ENCODE measurements at regions not wholly inside any gene's neighbourhood (a gene's known extent, or its start where the extent isn't known, plus 50 kb on each side); places are given as distances from the start of the nearest gene placed in this dataset.

DNA sequence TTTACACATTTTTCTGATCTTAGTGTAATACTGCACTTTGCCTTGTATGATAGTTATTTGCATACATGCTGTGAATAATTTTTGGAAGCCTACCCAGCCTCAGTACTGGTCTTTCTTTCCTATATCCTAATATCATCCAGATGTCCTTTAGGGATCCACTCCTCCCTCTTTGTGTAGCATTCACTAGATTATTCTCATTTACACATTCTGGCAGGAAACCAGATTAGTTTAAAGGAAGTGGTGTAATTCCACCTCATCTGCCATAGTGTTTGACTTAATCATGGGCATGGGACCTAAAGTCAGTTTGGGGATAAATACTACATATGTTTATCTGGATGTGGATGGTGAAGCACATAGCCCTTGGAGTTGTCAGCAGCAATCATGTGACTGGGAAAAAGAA lies 444.9 kb upstream of the MAP2 start:
- intact Hi-C loops (cut with DNase I) = no loop called here
- no peaks in the 10 kb centered on the region for H3K4me1 ChIP-seq
- H3K9me3 ChIP-seq = no peaks in the 10 kb centered on the region
- no peak overlapping the region for H3K4me3 ChIP-seq
- H3K27ac ChIP-seq = no peak overlapping the region
- DNase-seq = no peak
- no peaks in the 10 kb centered on the region for H3K27me3 ChIP-seq (ENCODE audit: low read depth)
- ATAC-seq = no peak
- TF ChIP-seq, protein P1, sequence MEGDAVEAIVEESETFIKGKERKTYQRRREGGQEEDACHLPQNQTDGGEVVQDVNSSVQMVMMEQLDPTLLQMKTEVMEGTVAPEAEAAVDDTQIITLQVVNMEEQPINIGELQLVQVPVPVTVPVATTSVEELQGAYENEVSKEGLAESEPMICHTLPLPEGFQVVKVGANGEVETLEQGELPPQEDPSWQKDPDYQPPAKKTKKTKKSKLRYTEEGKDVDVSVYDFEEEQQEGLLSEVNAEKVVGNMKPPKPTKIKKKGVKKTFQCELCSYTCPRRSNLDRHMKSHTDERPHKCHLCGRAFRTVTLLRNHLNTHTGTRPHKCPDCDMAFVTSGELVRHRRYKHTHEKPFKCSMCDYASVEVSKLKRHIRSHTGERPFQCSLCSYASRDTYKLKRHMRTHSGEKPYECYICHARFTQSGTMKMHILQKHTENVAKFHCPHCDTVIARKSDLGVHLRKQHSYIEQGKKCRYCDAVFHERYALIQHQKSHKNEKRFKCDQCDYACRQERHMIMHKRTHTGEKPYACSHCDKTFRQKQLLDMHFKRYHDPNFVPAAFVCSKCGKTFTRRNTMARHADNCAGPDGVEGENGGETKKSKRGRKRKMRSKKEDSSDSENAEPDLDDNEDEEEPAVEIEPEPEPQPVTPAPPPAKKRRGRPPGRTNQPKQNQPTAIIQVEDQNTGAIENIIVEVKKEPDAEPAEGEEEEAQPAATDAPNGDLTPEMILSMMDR (IDR thresholded peaks at IDR 0.05) = no peak
- H3K36me3 ChIP-seq = no peaks in the 10 kb centered on the region

DNA sequence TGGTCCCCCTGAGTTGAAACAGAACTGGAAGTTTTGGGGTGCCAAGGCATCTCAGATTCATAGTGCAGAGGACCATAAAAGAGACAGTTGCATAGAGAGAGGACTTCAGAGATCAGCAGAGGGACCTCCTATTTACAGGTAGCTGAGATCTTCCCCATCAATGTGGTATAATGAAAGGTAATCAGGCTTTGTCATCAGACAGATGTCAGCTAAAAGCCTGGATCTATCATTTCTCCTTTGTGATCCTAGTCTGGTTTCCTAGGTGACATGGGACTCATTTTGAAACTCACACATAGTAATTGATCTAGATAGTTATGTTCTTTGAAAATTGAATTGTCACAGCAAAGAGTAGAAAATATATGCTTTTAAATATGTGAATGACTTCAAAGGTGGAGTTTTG lies 443.5 kb upstream of the MAP2 start:
- TF ChIP-seq, protein P1 (IDR thresholded peaks at IDR 0.05) = no peak
- DNase-seq = no peak
- no peaks in the 10 kb centered on the region for H3K4me1 ChIP-seq
- no peaks in the 10 kb centered on the region for H3K36me3 ChIP-seq
- no peak overlapping the region for H3K4me3 ChIP-seq
- H3K9me3 ChIP-seq = no peaks in the 10 kb centered on the region
- intact Hi-C loops (cut with DNase I) = no loop called here
- no peak for ATAC-seq
- H3K27ac ChIP-seq = no peak overlapping the region
- H3K27me3 ChIP-seq (ENCODE audit: low read depth) = no peaks in the 10 kb centered on the region

DNA sequence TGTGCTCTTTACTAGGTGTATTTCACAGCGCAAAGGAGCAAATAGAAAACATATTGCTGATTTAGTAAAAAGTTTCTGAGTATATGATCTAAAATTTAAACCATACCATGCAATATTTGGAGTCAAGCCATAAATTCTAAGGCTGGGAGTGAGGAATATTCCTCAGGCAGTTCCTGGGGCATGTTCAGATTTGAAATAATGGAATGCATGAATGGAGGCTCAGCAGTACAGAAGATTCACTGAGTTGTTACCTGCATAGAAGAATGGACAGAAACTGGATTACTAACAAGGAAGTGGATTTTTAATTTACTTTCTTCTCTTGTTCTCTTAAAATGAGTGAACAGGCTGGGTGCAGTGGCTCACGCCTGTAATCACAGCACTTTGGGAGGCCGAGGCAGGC lies 441.0 kb upstream of the MAP2 start:
- intact Hi-C loops (cut with DNase I) = no loop called here
- H3K9me3 ChIP-seq = no peaks in the 10 kb centered on the region
- no peaks in the 10 kb centered on the region for H3K4me1 ChIP-seq
- no peaks in the 10 kb centered on the region for H3K36me3 ChIP-seq
- H3K27me3 ChIP-seq (ENCODE audit: low read depth) = no peaks in the 10 kb centered on the region
- no peak for DNase-seq
- H3K4me3 ChIP-seq = no peak overlapping the region
- TF ChIP-seq, protein P1 (IDR thresholded peaks at IDR 0.05) = no peak
- no peak overlapping the region for H3K27ac ChIP-seq
- ATAC-seq = no peak

DNA sequence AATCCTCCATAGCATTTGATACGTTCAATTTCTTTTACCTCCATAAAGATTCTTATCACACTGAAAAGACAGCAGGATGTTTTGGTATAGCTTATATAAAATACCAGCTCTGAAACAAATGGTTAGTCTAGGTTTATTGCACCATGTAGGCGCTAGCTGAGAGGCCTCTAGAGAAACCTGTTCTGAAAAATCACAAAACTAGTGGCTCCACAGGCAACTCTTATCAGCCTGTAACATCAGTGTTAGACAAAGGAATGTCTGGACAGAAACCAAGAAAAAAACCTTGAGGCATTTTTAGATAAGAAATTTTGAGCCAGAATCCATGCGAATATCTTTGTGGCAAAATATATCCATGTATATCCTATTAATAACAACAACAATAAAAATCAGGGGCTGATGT lies 440.4 kb upstream of the MAP2 start:
- Histone ChIP-seq H3K4me3 (no peak overlapping the region), H3K27me3 (ENCODE audit: low read depth) (no peaks in the 10 kb centered on the region), H3K4me1 (no peaks in the 10 kb centered on the region), H3K36me3 (no peaks in the 10 kb centered on the region), H3K27ac (no peak overlapping the region), H3K9me3 (no peaks in the 10 kb centered on the region)
- intact Hi-C loops (cut with DNase I) = no loop called here
- DNase-seq (no peak), ATAC-seq (no peak)
- TF ChIP-seq, protein P1 (IDR thresholded peaks at IDR 0.05) = no peak

DNA sequence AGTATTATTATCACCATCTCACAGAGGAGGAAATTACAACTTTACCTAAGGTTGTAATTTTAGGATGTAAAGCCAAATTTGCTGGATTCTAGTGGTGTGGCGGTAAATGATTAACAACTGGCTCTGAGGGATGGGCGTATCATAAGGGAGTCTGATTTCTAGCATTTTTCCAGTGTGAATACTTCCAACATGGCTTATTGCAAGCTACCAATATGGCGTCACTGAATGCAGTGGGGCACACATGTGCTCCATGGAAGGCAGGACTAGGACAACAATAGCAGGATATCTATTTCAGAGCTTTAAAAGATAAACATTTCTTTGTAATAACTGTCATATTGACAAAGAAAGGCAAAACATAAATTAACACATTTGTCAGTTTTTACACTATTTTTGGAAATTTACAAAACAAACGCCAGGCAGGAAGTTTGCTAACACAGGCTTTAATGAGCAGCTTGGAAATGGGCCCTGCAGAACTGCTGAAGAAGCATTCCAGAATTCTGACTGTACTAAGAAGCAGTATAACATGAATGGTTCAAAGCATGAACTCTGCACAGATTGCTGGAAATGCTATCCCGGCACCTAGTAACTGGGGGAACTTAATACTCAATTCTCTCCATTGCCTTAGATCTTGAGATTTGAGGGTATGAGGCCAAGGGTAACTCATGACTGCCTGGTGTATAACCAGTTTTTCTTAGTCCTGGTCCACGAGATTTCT lies 439.3 kb upstream of the MAP2 start:
- no peaks in the 10 kb centered on the region for H3K4me1 ChIP-seq
- no peaks in the 10 kb centered on the region for H3K36me3 ChIP-seq
- no peaks in the 10 kb centered on the region for H3K9me3 ChIP-seq
- no peak overlapping the region for H3K27ac ChIP-seq
- TF ChIP-seq, protein P1 (IDR thresholded peaks at IDR 0.05) = no peak
- intact Hi-C loops (cut with DNase I) = no loop called here
- DNase-seq (no peak), ATAC-seq (no peak)
- no peaks in the 10 kb centered on the region for H3K27me3 ChIP-seq (ENCODE audit: low read depth)
- no peak overlapping the region for H3K4me3 ChIP-seq
